GM06990 (cell line): ENCODE measurements at regions not wholly inside any gene's neighbourhood (a gene's known extent, or its start where the extent isn't known, plus 50 kb on each side); places are given as distances from the start of the nearest gene placed in this dataset.

Experiments used
- DNase-seq: peaks from one replicate; pipeline ENCODE4 v3.0.0-alpha.2; 2011; ENCODE audit not compliant: insufficient read length; ENCODE audit errors: extremely low read depth
- H3K27me3 ChIP-seq: replicated peaks from 2 replicates; pipeline ENCODE4 v1.6.0; 2011; ENCODE audit warnings: low read length; ENCODE audit not compliant: control insufficient read depth, insufficient read depth
- H3K36me3 ChIP-seq: 2 replicates; pipeline ENCODE4 v1.5.1; 2011; ENCODE audit warnings: low read length; ENCODE audit not compliant: control insufficient read depth, insufficient read depth
- H3K4me3 ChIP-seq: replicated peaks from 2 replicates; pipeline ENCODE4 v1.5.1; 2011; ENCODE audit warnings: low read depth, mild to moderate bottlenecking, control low read depth, low read length
- CTCF ChIP-seq: IDR thresholded peaks from 2 replicates; pipeline ENCODE4 v1.5.1; 2011; ENCODE audit warnings: low read length, control low read depth, mild to moderate bottlenecking, inconsistent platforms; ENCODE audit not compliant: insufficient read depth, poor library complexity, severe bottlenecking

GRCh38 chr9:82273121-82273520 lies 284.5 kb downstream of the SPATA31D1 start:
- no peak for TF ChIP-seq CTCF
- no peak overlapping the region for H3K4me3 ChIP-seq
- DNase-seq: no peak
- no peaks in the 10 kb centered on the region for H3K27me3 ChIP-seq
- no peaks in the 10 kb centered on the region for H3K36me3 ChIP-seq

- DNase-seq: no peak
- H3K27me3 ChIP-seq: no peaks in the 10 kb centered on the region
- TF ChIP-seq CTCF: no peak
- H3K4me3 ChIP-seq: no peak overlapping the region
- no peaks in the 10 kb centered on the region for H3K36me3 ChIP-seq
Measured at GRCh38 chr9:82275258-82275927, 286.8 kb downstream of the SPATA31D1 start.

- DNase-seq: no peak
- H3K27me3 ChIP-seq: no peaks in the 10 kb centered on the region
- H3K4me3 ChIP-seq: no peak overlapping the region
- no peaks in the 10 kb centered on the region for H3K36me3 ChIP-seq
- no peak for TF ChIP-seq CTCF
Measured at GRCh38 chr9:82281066-82281465, 292.5 kb downstream of the SPATA31D1 start.

GRCh38 chr9:82284758-82285157 lies 296.2 kb downstream of the SPATA31D1 start:
- no peak overlapping the region for H3K4me3 ChIP-seq
- no peak for TF ChIP-seq CTCF
- no peak for DNase-seq
- no peaks in the 10 kb centered on the region for H3K27me3 ChIP-seq
- H3K36me3 ChIP-seq: no peaks in the 10 kb centered on the region

GRCh38 chr9:82295181-82295580 lies 306.6 kb downstream of the SPATA31D1 start:
- Histone ChIP-seq H3K36me3 (no peaks in the 10 kb centered on the region), H3K27me3 (no peaks in the 10 kb centered on the region), H3K4me3 (no peak overlapping the region)
- no peak for TF ChIP-seq CTCF
- DNase-seq: no peak

- Histone ChIP-seq H3K27me3 (no peaks in the 10 kb centered on the region), H3K4me3 (no peak overlapping the region), H3K36me3 (no peaks in the 10 kb centered on the region)
- DNase-seq: no peak
- no peak for TF ChIP-seq CTCF
Measured at GRCh38 chr9:82299870-82300269, 311.3 kb downstream of the SPATA31D1 start.
